Panc1 (cell line): ENCODE measurements at regions not wholly inside any gene's neighbourhood (a gene's known extent, or its start where the extent isn't known, plus 50 kb on each side); places are given as distances from the start of the nearest gene placed in this dataset.

Experiments
- ATAC-seq: fragments of 200-7000 bp; cut with Tn5 transposase; 2 replicates; pipeline ENCODE4 v1.9.1; 2020; ENCODE audit warnings: mild to moderate bottlenecking, moderate library complexity
- BruUV-seq: library from RNA; stranded (reverse); fragments of 400-500 nt; replicated peaks from 2 replicates; lab custom pipeline; 2021; lab: Mats Ljungman, UMichigan
- CTCF ChIA-PET: fragments of 300-600 bp; sonication (Branson Sonifier 250); formaldehyde crosslinking; loops from one replicate; lab custom pipeline; 2022; ENCODE audit warnings: antibody characterized with exemption; lab: Charles Lee
- POLR2A ChIA-PET: fragments of 300-600 bp; sonication (Branson Sonifier 250); formaldehyde crosslinking; loops from one replicate; lab custom pipeline; 2022; ENCODE audit warnings: antibody characterized with exemption; lab: Charles Lee
- DNase-seq: peaks from one replicate; pipeline ENCODE4 v3.0.0-alpha.2; 2010; ENCODE audit warnings: low read depth, low spot score
- H3K27ac ChIP-seq: 2 replicates; pipeline ENCODE4 v1.5.1; 2011; ENCODE audit warnings: mild to moderate bottlenecking, low read length, inconsistent platforms
- H3K27me3 ChIP-seq: fragments of 200-500 bp; sonication (Bioruptor generic); 2 replicates; pipeline ENCODE4 v1.6.0; 2014; ENCODE audit warnings: low read length, inconsistent platforms; ENCODE audit not compliant: control insufficient read depth, insufficient read depth
- H3K36me3 ChIP-seq: fragments of 200-500 bp; sonication (Bioruptor generic); 2 replicates; pipeline ENCODE4 v1.5.1; 2014; ENCODE audit warnings: inconsistent platforms, mild to moderate bottlenecking, low read length, moderate library complexity; ENCODE audit not compliant: control insufficient read depth, insufficient read depth
- H3K4me1 ChIP-seq: 2 replicates; pipeline ENCODE4 v1.5.1; 2011; ENCODE audit warnings: inconsistent platforms, mild to moderate bottlenecking, low read length, moderate library complexity; ENCODE audit not compliant: control insufficient read depth, insufficient read depth
- H3K4me3 ChIP-seq, 2 experiments: 2 replicates each; pipeline ENCODE4 v1.5.1; 2011 to 2012; ENCODE audit warnings: low read depth in 2 of 2, low read length in 2 of 2, mild to moderate bottlenecking in 2 of 2, inconsistent platforms in 1 of 2, moderate library complexity in 1 of 2
- H3K9me3 ChIP-seq: fragments of 200-500 bp; sonication (Bioruptor generic); 2 replicates; pipeline ENCODE4 v1.5.1; 2014; ENCODE audit warnings: low read depth, mild to moderate bottlenecking, inconsistent platforms, low read length, moderate library complexity; ENCODE audit not compliant: control insufficient read depth, insufficient read depth
- CTCF ChIP-seq: fragments of 450-650 bp; IDR thresholded peaks from 2 replicates; pipeline ENCODE4 v1.5.1; 2017; ENCODE audit warnings: mild to moderate bottlenecking
- POLR2AphosphoS5 ChIP-seq: IDR thresholded peaks from 2 replicates; pipeline ENCODE4 v1.6.1; 2012; ENCODE audit warnings: mild to moderate bottlenecking, low read depth, low read length, moderate library complexity
- REST ChIP-seq, 2 experiments: IDR thresholded peaks; 2 replicates each; pipeline ENCODE4 v1.6.1; 2011 to 2012; ENCODE audit warnings: low read depth in 2 of 2, control low read depth in 1 of 2, low read length in 1 of 2, mild to moderate bottlenecking in 1 of 2, moderate library complexity in 1 of 2; ENCODE audit not compliant: insufficient read depth in 1 of 2
- SIN3A ChIP-seq: IDR thresholded peaks from 2 replicates; pipeline ENCODE4 v1.6.1; 2012; ENCODE audit warnings: low read depth, mild to moderate bottlenecking, low read length, moderate library complexity, borderline replicate concordance; ENCODE audit not compliant: insufficient read depth
- TCF7L2 ChIP-seq: IDR thresholded peaks from 2 replicates; pipeline ENCODE4 v1.6.1; 2011; ENCODE audit warnings: mild to moderate bottlenecking, low read depth, low read length, inconsistent platforms
- in situ Hi-C: cut with HindIII; loops from 2 replicates; pipeline ENCODE4 v1.10.0; 2016; ENCODE audit warnings: low sequenced_read_pairs, low pct_unique_long_range_greater_than_20kb
- intact Hi-C: fragments of 100-400 bp; cut with micrococcal nuclease; formaldehyde crosslinking; loops from one replicate; pipeline ENCODE4 v1.10.0; 2022; ENCODE audit not compliant: unreplicated experiment

DNA sequence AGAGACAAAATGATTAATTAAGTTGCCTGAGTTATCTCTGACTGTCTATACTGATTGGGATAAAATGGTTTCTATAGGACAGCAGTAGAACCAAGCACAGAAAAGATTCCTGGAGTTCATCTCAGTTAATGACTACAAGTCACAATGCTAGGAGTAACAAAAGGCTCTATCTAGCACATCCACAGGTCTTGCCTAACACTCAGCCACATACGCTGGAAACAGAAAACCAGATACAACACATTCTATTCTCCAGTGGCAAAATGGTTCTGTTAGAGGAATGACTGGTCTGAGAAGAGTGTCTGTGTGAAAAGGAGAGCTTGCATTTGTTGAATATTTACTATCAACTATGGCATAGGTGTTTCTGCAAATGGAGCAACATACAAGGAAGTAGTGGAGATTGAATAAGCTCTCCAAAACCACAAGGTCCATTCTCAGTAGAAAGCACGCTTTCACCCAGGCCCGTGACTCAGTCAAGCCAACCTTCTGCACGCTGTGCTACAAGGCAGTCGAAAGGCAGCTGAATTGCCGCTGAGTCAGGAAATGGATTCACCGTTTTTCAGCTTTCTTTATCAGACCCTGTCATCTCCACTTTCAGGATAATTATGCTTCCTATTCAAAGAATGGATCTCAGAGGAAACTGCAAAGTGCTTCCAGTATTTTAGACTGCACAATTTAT is 761.5 kb downstream of the EFNB2 start:
- Histone ChIP-seq H3K36me3 (no peaks in the 10 kb centered on the region), H3K27me3 (no peaks in the 10 kb centered on the region), H3K9me3 (no peaks in the 10 kb centered on the region), H3K4me3 (no peak overlapping the region), H3K4me1 (no peaks in the 10 kb centered on the region; the same call in 1 of the 2 replicates), H3K27ac (no peak overlapping the region)
- ChIA-PET CTCF (no interaction called here), POLR2A (no interaction called here)
- no peak for TF ChIP-seq REST (IDR thresholded peaks at IDR 0.05; ENCODE audit: insufficient read depth in 1 of 2, low read depth in 2 of 2, low read length in 1 of 2)
- no peak for TF ChIP-seq SIN3A
- TF ChIP-seq CTCF, result no peak
- no peak for TF ChIP-seq TCF7L2
- no peak for TF ChIP-seq POLR2AphosphoS5
- ATAC-seq (no peak), DNase-seq (no peak)
- BruUV-seq, result no TSS peak
- in situ Hi-C loops, result no loop called here
- intact Hi-C loops, result no loop called here

DNA sequence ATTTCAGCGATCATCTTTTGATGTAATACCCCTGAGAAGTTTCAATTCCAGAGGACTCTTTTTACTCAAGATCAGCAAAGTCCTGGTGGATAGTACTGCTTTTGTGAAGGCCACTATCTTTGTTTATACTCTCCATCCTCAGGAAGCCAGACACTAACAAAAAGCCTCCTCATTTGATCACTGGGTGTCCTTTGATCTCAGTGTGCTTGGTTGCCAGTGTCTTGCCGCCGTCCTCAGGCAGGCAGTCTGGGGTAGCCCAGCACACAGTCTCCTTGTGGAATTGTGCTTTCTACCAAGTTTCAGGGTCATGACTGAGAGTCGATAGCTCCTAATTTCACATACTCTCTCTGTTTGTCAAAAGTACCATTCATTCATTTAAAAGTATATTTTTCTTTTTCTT is 762.2 kb downstream of the EFNB2 start:
- DNase-seq (no peak), ATAC-seq (no peak)
- TF ChIP-seq CTCF, result no peak
- TF ChIP-seq REST (IDR thresholded peaks at IDR 0.05; ENCODE audit: insufficient read depth in 1 of 2, low read depth in 2 of 2, low read length in 1 of 2), result no peak
- TF ChIP-seq TCF7L2, result no peak
- no peak for TF ChIP-seq SIN3A
- no peak for TF ChIP-seq POLR2AphosphoS5
- intact Hi-C loops (no loop called here), in situ Hi-C loops (no loop called here)
- CTCF ChIA-PET, result no interaction called here
- Histone ChIP-seq H3K27ac (no peak overlapping the region), H3K27me3 (no peaks in the 10 kb centered on the region), H3K4me1 (no peaks in the 10 kb centered on the region; the same call in 1 of the 2 replicates), H3K36me3 (no peaks in the 10 kb centered on the region), H3K4me3 (no peak overlapping the region), H3K9me3 (no peaks in the 10 kb centered on the region)
- no TSS peak for BruUV-seq
- POLR2A ChIA-PET, result no interaction called here
